GM08714 (cell line): ENCODE measurements at regions not wholly inside any gene's neighbourhood (a gene's known extent, or its start where the extent isn't known, plus 50 kb on each side); places are given as distances from the start of the nearest gene placed in this dataset.

ENCODE experiments used
- H3K4me3 ChIP-seq: fragments of 200-500 bp; sonication (Bioruptor generic); 2 replicates; pipeline ENCODE4 v1.5.1; 2014; ENCODE audit warnings: mild to moderate bottlenecking, low read length, inconsistent platforms
- ZNF274 ChIP-seq: IDR thresholded peaks from 2 replicates; pipeline ENCODE4 v1.6.1; 2012; ENCODE audit warnings: mild to moderate bottlenecking, low read depth, low read length

DNA sequence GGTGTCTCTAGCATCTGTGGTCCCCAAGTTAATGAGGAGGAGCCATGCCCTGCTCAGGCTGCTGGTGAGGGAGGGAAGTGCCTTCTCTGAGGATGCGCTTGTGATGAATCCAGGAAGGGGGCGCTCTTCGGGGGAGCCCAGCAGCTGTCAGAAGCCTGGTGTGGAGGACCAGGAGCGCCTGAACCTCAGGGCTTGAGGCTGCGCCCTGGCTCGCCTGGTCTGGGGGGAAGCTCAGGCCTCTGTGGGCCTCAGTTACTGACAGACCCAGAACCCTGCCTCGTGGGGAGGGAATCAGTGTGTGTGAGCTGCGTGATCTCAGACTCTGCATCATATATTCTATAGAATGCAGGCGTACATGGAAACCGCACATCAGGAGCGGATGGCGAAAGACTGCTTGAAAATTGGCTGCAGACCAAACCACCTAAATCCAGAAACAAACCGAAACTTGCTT is 126.1 kb downstream of the SEC14L1 start:
- TF ChIP-seq ZNF274: no peak
- H3K4me3 ChIP-seq: no peak overlapping the region

DNA sequence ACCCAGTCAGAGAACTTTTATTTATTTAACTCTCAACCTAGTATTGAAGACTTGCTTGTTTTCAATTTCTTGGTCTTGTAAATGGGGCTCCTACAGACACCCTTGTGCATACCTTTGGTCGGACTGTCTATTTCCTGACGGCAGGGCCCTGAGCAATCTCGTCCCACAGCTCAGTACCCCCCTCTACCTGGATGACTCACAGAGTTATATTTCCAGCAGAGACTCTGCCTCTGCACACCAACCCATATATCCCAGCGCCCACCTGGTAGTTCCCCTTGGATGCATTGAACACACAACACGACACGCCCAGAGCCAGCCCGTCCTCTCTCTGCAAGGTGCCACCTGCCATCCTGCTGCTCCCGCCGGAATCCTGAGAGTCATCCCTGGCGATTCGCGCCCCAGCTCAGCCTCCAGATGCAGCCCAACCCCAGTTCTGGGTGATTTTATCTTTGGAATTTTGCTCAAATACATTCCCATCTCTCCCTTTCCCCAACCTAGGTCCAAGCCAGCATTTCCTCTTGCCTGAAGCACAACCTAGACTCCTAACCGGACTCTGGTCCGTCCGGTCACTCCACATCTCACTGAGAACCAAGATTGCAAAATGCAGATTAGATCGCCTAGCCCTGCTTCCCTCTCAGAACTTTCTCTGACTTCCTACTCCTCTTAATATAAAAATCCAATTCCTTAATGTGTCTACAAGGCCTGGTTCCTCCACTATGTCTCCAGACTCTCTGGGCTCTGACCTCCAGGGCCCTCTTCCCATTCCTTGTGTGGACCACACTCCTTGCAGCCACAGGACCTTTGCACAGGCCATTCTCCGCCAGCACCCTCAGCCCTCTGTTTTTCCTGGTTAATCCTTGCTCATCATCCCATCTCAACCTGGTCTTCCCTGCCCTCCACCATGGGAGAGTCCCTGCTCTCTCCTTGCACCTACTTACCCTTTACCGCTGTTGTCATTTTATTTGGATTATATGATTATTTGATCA is 129.2 kb downstream of the SEC14L1 start:
- H3K4me3 ChIP-seq: no peak overlapping the region
- TF ChIP-seq ZNF274: no peak

DNA sequence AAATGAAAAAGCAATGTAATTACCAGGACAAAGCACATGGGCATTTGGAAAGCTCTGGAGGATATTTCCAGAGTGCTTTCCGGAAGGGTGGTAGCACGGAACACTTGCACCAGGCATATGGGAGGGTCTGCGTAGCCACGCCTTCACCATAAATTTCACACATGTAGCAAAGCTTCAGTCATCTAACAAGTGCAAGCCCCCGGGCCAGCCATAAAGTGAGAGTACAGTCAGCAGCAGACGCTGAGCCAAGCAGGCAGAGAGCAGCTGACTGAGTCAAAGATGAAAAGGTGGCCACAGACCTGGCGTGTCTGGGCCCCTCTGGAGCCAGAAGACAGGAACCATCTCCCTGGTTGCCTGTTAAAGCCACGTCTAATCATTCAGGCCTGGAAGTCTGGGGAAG is 130.6 kb downstream of the SEC14L1 start:
- no peak overlapping the region for H3K4me3 ChIP-seq
- no peak for TF ChIP-seq ZNF274

DNA sequence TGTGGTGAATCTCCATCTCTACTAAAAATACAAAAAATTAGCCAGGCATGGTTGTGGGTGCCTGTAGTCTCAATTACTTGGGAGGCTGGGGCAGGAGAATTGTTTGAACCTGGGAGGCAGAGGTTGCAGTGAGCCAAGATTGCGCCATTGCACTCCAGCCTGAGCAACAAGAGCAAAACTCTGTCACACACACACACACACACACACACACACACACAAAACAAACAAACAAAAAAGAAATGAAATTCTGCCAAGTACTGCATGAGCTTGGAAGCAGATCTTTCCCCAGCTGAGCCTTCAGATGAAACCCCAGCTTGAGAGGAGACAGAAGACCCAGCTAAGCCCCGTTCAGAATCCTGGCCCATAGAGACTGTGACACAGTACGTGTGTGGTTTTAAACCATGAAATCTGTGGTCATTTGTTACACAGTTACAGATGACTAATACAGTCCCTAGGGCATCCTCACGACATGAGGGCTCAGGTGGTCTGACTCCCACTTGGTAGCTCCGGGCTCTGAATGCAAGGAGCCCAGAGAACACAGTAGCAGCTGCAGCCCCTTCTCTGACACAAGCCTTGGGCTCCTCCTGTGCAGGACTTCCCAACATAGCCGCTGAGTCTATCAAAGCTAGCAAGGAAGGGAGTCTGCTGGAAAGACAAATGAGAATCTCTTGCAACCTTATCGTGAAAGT is 132.8 kb downstream of the SEC14L1 start:
- no peak overlapping the region for H3K4me3 ChIP-seq
- no peak for TF ChIP-seq ZNF274

DNA sequence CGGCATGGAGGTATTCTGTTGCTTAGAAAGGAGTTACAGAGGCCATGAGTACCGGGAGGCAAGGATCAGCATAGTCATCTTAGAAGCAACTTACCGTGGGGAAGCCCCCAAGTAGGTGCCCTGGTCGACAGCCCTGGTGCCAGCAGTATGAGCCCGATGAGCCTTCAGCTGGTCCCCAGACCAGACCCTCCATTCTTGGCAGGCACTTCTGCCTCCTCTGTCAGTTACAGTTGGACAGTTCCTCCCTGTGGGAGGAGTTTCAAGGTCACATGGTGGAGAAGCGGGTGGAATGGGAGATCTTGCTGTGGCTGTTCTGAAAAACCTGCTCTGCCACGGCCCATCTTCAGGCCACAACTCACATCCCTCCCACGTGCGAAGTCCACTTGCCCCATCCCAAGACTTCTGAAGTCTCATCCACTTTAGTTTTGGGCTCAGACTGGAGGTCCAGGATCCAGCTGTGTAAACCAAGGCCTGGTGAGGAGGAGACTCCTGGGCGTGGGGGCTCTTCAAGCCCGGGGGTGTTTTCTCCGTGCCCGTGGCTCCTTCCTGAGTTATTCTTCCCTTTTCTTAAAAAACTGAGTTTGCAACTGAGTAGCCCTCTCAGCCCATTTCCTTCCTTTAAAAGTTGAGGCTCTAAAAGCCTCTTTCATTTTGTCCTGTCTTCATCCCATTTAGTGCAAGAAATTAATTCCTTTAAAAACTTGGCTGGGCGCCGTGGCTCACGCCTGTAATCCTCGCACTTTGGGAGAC is 133.5 kb downstream of the SEC14L1 start:
- H3K4me3 ChIP-seq: no peak overlapping the region
- no peak for TF ChIP-seq ZNF274

DNA sequence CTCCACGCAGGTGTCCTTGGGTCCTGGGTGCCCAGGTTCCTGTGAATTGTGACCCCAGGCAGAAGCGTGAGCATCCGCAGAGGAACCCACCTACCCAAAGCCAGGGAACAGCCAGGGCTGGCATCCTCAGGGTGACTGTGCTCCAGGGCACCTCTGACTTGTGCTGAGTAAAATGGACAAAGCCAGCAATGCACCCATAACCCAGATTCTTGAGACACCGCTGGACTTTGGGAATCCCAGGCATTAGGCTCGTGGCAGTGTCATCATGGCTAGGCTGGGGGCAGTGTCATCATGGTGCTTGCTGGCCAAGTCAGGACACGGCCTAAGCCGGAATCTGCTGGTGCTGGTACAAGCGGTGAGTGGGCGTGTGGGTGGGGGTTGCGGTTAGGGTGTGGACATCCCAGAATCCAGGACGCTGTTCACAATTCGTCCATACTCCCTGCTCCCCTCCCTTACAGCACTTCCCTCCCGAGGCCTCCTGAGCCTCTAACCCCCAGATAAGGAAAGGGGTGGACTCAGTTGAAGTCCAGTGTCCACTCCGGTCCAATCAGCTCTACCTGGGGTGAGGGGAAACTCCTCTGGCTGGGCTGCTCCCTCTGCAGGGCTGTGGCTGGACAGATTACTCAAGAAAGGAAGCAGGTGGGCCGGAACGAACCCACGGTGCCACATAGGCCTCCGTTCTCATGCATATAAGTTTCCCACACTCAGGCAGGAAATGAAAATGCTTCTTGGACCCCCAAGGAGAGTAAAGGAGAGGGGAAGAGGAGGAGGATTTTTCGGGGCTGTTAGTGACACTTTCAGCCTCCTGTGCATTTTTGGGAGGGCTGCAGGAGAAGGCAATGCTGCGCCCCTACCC is 138.9 kb downstream of the SEC14L1 start:
- H3K4me3 ChIP-seq: no peak overlapping the region
- TF ChIP-seq ZNF274: no peak

DNA sequence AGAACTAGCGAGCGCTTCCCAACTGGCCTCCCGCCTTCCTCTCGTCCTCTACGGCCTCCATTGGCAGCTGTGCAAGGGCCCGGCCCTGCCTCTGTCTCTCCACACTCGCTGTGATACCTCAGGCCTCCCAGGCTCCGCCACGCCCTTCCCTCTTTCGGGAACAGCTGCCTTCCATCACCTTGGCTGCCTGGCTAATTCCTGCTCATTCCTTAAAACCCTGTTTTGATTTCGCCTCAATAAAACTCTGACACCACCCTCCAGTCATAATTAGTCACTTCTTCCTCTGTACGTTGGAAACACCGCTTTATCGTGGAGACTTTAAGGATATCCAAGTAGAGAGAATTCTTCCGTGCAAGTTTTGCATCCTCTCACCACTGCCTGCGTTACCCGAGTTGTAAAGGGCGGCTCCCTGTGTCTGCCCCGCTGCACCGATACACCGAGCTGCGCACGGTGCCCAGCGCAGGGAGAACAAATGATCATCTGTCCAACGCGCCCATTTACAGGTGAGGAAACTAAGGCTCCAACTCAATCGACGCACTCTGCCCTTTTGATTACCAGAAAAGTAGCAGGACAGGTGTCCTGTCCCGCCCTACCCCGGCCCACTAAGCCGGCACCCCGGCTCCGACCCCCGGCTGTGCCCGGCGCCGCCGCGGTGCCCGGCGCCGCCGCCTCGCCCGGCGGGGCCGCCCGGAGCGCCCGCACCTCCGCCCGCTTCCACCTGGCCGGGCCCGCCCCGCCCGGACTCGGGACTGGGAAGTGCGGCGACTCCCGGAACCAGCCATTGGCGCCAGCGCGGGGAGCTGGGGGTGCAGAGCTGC is 139.7 kb downstream of the SEC14L1 start:
- TF ChIP-seq ZNF274: no peak
- H3K4me3 ChIP-seq: peak overlapping the region; percentile 35; the same call in 1 of the 2 replicates

DNA sequence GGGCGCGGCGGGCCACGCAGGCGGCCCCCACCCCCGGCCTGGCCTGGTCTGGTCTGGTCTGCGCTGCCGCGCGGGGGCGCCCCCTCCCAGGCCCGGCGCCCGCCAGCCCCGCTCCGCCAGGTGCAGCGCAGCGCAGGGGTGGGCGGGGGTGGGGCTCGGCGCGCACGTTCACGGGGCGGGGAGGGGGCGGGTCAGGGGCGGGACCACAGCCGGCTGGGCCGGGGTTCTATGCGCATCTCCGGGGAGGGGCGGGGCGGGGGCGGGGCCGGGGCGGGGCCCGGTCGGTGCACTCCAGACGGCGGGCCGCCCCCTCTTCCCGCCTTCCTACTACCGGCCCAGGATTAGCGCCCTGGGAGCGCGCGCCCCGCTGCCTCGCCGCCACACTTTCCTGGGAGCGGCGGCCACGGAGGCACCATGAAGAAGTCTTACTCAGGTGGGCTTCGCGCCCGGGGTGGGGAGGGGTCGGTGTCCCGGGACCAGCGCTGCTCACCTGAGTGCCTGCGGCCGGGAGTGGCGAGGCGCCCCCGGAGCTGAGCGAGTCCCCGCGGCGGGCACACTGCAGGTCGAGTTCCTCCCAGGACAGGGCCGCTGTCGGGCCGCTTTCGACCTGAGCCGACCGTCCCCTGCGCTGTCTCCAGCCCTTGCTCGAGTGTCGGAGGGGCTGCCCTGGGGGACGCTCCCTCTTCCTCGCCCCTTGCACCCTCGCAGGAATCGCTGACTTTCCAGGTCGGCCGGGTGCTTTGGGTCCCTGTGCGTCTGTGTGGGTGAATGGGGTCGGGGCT is 140.5 kb downstream of the SEC14L1 start:
- no peak for TF ChIP-seq ZNF274
- peak overlapping the region; percentile 61; the same call in 1 of the 2 replicates for H3K4me3 ChIP-seq

DNA sequence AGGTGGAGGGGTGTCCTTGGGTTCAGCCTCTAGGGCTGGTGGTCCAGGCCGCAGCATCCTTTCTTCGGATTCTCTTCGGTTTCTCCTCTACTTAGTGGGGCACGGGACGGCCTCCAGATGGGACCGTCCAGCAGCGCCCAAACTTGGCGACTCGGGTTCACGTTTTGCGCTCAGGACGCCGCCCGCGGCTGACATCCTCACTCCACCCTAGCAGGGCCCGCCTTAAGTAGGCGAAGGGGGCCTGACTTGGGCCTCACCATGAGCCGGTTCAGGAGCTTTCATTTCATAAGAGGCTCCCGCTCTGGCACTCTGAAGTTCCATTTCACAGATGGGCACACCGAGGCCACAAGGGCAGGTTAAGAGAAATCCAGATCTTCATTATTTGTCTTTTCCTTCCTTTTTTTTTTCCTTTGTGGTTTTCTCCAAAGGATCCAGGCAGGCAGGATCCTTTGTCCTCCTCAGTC is 141.2 kb downstream of the SEC14L1 start:
- peak overlapping the region; percentile 61; the same call in 1 of the 2 replicates for H3K4me3 ChIP-seq
- no peak for TF ChIP-seq ZNF274

DNA sequence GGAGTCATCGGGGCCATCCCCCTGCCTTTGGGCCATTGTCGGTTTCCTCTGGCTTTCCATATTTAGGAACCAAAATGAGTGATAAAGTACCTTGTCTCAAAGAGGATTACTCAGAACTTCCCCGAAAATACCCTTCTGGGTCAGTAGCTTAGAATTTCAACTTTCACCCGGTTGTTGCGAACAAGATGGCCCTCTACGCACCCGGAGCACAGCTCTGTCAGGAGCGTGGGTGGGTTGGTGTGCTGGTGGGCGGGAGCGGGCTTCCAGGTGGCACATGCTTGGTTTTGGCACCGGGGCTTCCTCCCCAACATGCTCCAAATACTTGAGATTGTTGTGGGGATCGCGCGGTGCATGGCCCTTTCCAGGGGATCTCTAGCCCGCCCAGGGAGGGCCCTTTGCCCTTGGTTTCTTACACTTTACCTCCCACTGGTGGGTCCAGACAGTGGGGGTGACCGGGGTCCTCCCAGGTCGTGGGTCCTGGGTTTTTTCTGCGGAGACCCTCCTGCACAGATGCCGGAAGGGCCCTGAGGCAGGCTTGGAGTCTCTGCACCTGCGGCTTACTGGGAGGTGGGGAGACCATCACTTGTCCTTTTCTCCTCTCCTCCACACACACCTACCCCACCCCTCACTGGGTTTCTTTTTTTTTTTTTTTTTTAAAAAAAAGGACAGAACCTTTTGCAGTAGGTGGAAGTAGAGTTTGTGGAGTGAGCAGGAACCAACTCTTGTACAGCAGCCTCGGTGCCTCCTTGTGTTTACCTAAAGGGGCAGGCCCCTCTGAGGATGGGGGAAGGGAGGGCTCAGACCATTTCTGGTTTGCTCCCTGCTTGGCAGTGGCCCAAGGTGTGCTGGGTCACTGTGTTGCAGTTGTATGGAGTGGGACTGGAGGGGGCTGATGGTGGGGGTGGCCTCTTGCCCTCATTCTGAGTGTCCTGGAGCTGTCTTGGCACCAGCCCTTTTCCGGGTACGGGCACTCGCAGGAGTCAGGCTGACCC is 142.1 kb downstream of the SEC14L1 start:
- H3K4me3 ChIP-seq: no peak overlapping the region; the same call in 1 of the 2 replicates
- no peak for TF ChIP-seq ZNF274

DNA sequence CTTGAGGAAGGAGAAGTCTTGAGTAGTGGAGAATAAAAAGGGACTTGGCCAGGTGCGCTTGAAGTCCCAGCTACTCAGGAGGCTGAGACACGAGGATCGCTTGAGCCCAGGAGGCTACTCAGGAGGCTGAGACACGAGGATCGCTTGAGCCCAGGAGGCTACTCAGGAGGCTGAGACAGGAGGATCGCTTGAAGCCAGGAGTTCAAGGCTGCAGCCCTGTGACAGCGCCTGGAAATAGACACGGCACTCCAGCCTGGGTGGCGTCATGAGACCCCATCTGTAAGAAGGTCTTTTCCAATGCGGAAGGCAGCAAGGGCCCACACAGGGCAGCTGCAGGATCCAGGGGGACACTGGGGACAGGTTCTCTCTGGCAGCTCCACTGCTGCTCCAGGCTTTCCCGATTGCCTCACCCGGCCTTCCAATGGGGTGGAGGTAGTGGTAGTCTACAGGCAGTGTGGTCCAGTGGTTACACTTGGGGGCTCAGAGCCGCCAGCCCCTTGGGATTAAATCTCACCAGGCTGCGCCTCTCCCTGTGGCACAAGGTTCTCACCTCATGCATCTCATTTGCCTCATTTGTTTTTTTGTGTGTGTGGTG is 143.4 kb downstream of the SEC14L1 start:
- no peak for TF ChIP-seq ZNF274
- no peak overlapping the region for H3K4me3 ChIP-seq
